ENCODE measurements at regions not wholly inside any gene's neighbourhood (a gene's known extent, or its start where the extent isn't known, plus 50 kb on each side); places are given as distances from the start of the nearest gene placed in this dataset.
"Not testable (repeated sequence)": the region's sequence is repeated elsewhere in the genome, so short reads cannot be mapped to it uniquely, and the experiment has no call there.

DNA sequence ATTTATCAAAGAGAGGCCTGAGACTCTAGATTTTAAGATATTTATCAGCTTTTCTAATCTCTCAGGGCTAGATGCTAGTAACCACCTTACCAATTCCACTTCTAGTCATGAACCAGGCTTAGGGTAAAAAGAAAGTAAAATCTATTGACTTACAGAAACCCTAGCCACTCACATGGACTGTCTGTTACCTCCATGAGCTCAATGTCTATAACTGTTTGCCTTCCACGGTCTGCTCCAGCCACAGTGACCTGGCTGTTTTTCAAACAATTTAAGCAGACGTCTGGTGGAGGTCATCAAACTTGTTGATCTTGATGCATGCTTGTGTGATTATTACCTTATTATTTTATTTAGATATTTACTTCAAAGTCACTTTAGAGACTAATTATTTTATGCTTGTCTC lies 50.4 kb upstream of the CDY2B start:
- TF ChIP-seq CTCF (IDR thresholded peaks at IDR 0.05); POLR2A (IDR thresholded peaks at IDR 0.05; ENCODE audit: low read length); SMC3 (IDR thresholded peaks at IDR 0.05); MAZ (IDR thresholded peaks at IDR 0.05; ENCODE audit: borderline replicate concordance, low read depth, low read length); HOXB5 (CRISPR knock-in tag; IDR thresholded peaks at IDR 0.05); BHLHE40 (IDR thresholded peaks at IDR 0.05; ENCODE audit: low read depth, low read length); MYC (IDR thresholded peaks at IDR 0.05; ENCODE audit: borderline replicate concordance, low read length); MAX (IDR thresholded peaks at IDR 0.05); NFE2L2 (conservative IDR thresholded peaks at IDR 0.05; ENCODE audit: low read length); RFX5 (IDR thresholded peaks at IDR 0.05); JUN (IDR thresholded peaks at IDR 0.05); HDAC2 (IDR thresholded peaks at IDR 0.05); CBX2 (IDR thresholded peaks at IDR 0.05; ENCODE audit: borderline replicate concordance, low read depth): not testable (repeated sequence)
- TF ChIP-seq, protein P1, sequence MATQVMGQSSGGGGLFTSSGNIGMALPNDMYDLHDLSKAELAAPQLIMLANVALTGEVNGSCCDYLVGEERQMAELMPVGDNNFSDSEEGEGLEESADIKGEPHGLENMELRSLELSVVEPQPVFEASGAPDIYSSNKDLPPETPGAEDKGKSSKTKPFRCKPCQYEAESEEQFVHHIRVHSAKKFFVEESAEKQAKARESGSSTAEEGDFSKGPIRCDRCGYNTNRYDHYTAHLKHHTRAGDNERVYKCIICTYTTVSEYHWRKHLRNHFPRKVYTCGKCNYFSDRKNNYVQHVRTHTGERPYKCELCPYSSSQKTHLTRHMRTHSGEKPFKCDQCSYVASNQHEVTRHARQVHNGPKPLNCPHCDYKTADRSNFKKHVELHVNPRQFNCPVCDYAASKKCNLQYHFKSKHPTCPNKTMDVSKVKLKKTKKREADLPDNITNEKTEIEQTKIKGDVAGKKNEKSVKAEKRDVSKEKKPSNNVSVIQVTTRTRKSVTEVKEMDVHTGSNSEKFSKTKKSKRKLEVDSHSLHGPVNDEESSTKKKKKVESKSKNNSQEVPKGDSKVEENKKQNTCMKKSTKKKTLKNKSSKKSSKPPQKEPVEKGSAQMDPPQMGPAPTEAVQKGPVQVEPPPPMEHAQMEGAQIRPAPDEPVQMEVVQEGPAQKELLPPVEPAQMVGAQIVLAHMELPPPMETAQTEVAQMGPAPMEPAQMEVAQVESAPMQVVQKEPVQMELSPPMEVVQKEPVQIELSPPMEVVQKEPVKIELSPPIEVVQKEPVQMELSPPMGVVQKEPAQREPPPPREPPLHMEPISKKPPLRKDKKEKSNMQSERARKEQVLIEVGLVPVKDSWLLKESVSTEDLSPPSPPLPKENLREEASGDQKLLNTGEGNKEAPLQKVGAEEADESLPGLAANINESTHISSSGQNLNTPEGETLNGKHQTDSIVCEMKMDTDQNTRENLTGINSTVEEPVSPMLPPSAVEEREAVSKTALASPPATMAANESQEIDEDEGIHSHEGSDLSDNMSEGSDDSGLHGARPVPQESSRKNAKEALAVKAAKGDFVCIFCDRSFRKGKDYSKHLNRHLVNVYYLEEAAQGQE (IDR thresholded peaks at IDR 0.05): not testable (repeated sequence)
